Heart right ventricle (tissue), 16 donors: ENCODE measurements at regions not wholly inside any gene's neighbourhood (a gene's known extent, or its start where the extent isn't known, plus 50 kb on each side); places are given as distances from the start of the nearest gene placed in this dataset.

Source experiments
- ATAC-seq, 8 donors: fragments of 200-7000 bp; cut with Tn5 transposase; one replicate each; pipeline ENCODE4 v1.9.1; 2020; ENCODE audit warnings: mild to moderate bottlenecking in 8 of 8, moderate library complexity in 8 of 8, moderate number of reproducible peaks in 1 of 8
- DNase-seq, 2 donors: peaks; one replicate each; pipeline ENCODE4 v3.0.0-alpha.2; 2020
- H3K27ac ChIP-seq, 10 donors: fragments of 200-600 bp; sonication (generic) in 2 of 10; one replicate each; pipeline versions ENCODE4 v1.5.0 to v1.8.0; 2020 to 2022; ENCODE audit warnings: mild to moderate bottlenecking in 3 of 10
- H3K27me3 ChIP-seq, 7 donors: fragments of 200-600 bp; one replicate each; pipeline ENCODE4 v1.8.0; 2021 to 2022; ENCODE audit warnings: mild to moderate bottlenecking in 2 of 7
- H3K36me3 ChIP-seq, 9 donors: fragments of 200-600 bp; sonication (generic) in 1 of 9; one replicate each; pipeline versions ENCODE4 v1.5.0 to v1.8.0; 2020 to 2022; ENCODE audit warnings: mild to moderate bottlenecking in 2 of 9
- H3K4me1 ChIP-seq, 9 donors: fragments of 200-600 bp; sonication (generic) in 1 of 9; one replicate each; pipeline versions ENCODE4 v1.5.0 to v1.8.0; 2020 to 2022; ENCODE audit warnings: mild to moderate bottlenecking in 4 of 9
- H3K4me3 ChIP-seq, 10 donors: fragments of 200-600 bp; sonication (generic) in 2 of 10; one replicate each; pipeline versions ENCODE4 v1.5.0 to v1.8.0; 2020 to 2022; ENCODE audit warnings: mild to moderate bottlenecking in 7 of 10, moderate library complexity in 2 of 10
- H3K9me3 ChIP-seq, 11 donors: fragments of 200-600 bp in 10 of 11; sonication (generic) in 2 of 11; one replicate each; pipeline versions ENCODE4 v1.5.0 to v1.8.0; 2013 to 2022; ENCODE audit warnings: mild to moderate bottlenecking in 2 of 11, control low read depth in 1 of 11, moderate library complexity in 1 of 11
- CTCF ChIP-seq, 9 donors: fragments of 200-600 bp; sonication (generic) in 2 of 9; IDR thresholded peaks; one replicate each; pipeline versions ENCODE4 v1.5.0 to v1.8.0; 2021 to 2022; ENCODE audit warnings: antibody characterized with exemption in 9 of 9, mild to moderate bottlenecking in 5 of 9, moderate library complexity in 1 of 9
- WGBS, 2 donors: extraction: QIAGEN DNeasy Blood & Tissue Kit; methylation state at CpG; one replicate each; pipeline ENCODE4 v1.1.7; 2013; ENCODE audit warnings: inconsistent platforms in 1 of 2; 5-methylcytosine and 5-hydroxymethylcytosine counted together
- intact Hi-C, 10 donors: fragments of 100-400 bp; cut with DNase I; formaldehyde crosslinking; loops; one replicate each; pipeline versions ENCODE4 v1.11.1 to v1.14.2; 2022
- donor health status: Arrhythmogenic right ventricular cardiomyopathy.
- donor health status: ischemic (EF 13 %, LVEDD 7.1; RV severe dilation, severe dysfunction).
- donor health status: healthy with polysubstance abuse.
- donor health status: DM: no; HTN: yes; CAD: no.
- donor health status: DM: no; HTN: no; CAD: no.
- donor health status: ischemic (EF 25% LVEDD 6.9; RV normal size, moderate dysfunction).
- donor health status: ischemic (EF 25% LVEDD 5.7; RV mildly dilated, moderate dysfunction).
- donor health status: healthy.
- donor health status: DM: yes; HTN: yes; CAD: no.
- donor health status: Ischemic cardiomyopathy.
- donor health status: ischemic (EF 35%, LVEDD 5.7; RV mildly dilated, moderate dysfunction).
- donor health status: nonischemic (EF 11% LVEDD 7.7; RV severe dilation, severe dysfunction).
- donor health status: DM: yes; HTN: yes; CAD: no.
- donor health status: PGD.
- donor health status: ischemic (EF 29% LVEDD 5.4; RV normal size, mild dysfunction).
- donor health status: nonischemic (EF 23%, LVEDD 6.1; RV moderate dilation, normal function).

GRCh38 chr9:73981405-73981804 is 515.7 kb upstream of the RORB start:
- TF ChIP-seq CTCF (IDR thresholded peaks at IDR 0.05) = no peak
- 59 to 66% methylated on average over 4 of the region's 4 CpGs for WGBS, 2 donors
- Histone ChIP-seq H3K36me3 (no peaks in the 10 kb centered on the region), H3K4me3 (no peak overlapping the region), H3K9me3 (peaks cover 0 to 14% (median 0%) of the 10 kb centered on the region in 11 donors), H3K27me3 (no peaks in the 10 kb centered on the region), H3K4me1 (no peaks in the 10 kb centered on the region), H3K27ac (no peak overlapping the region)
- ATAC-seq (no peak), DNase-seq (no peak)
- intact Hi-C loops = no loop called here

GRCh38 chr9:73995836-73996235 is 501.3 kb upstream of the RORB start:
- Histone ChIP-seq H3K27me3 (no peaks in the 10 kb centered on the region), H3K27ac (no peak overlapping the region), H3K36me3 (no peaks in the 10 kb centered on the region), H3K4me1 (no peaks in the 10 kb centered on the region), H3K4me3 (no peak overlapping the region), H3K9me3 (peaks cover 0 to 6% (median 0%) of the 10 kb centered on the region in 11 donors)
- no peak for TF ChIP-seq CTCF (IDR thresholded peaks at IDR 0.05)
- intact Hi-C loops = no loop called here
- DNase-seq = no peak
- WGBS, 2 donors = 88 to 92% methylated on average over 2 of the region's 2 CpGs
- no peak for ATAC-seq

GRCh38 chr9:73996844-73997243 is 500.3 kb upstream of the RORB start:
- no peak for ATAC-seq

GRCh38 chr9:74001382-74001781 is 495.8 kb upstream of the RORB start:
- Histone ChIP-seq H3K36me3 (no peaks in the 10 kb centered on the region), H3K9me3 (peaks cover 0 to 5% (median 0%) of the 10 kb centered on the region in 11 donors), H3K4me1 (no peaks in the 10 kb centered on the region), H3K27ac (no peak overlapping the region), H3K27me3 (no peaks in the 10 kb centered on the region), H3K4me3 (no peak overlapping the region)
- TF ChIP-seq CTCF (IDR thresholded peaks at IDR 0.05) = no peak
- ATAC-seq (no peak), DNase-seq (no peak)
- intact Hi-C loops = no loop called here
- 57% methylated on average over 2 of the region's 2 CpGs for WGBS, 2 donors

More at GRCh38 chr9:73996844-73997243, 500.3 kb upstream of the RORB start:
- Histone ChIP-seq H3K9me3 (peaks cover 0 to 5% (median 0%) of the 10 kb centered on the region in 11 donors), H3K27me3 (no peaks in the 10 kb centered on the region), H3K36me3 (no peaks in the 10 kb centered on the region), H3K4me1 (no peaks in the 10 kb centered on the region), H3K27ac (no peak overlapping the region), H3K4me3 (no peak overlapping the region)
- 18 to 44% methylated on average over 1 of the region's 1 CpG for WGBS, 2 donors
- intact Hi-C loops = no loop called here
- DNase-seq = no peak
- TF ChIP-seq CTCF (IDR thresholded peaks at IDR 0.05) = no peak
